AG04450 (cell line): ENCODE measurements at regions not wholly inside any gene's neighbourhood (a gene's known extent, or its start where the extent isn't known, plus 50 kb on each side); places are given as distances from the start of the nearest gene placed in this dataset.
"Not testable (repeated sequence)": the region's sequence is repeated elsewhere in the genome, so short reads cannot be mapped to it uniquely, and the experiment has no call there.

Source experiments
- CTCF ChIA-PET: fragments of 300-600, 350-600 bp; formaldehyde crosslinking; extraction: SDS; loops from one replicate; lab custom pipeline; 2022; ENCODE audit warnings: antibody characterized with exemption, inconsistent platforms; lab: Charles Lee
- POLR2A ChIA-PET: fragments of 350-600 bp; formaldehyde crosslinking; extraction: SDS; loops from one replicate; lab custom pipeline; 2021; ENCODE audit warnings: antibody characterized with exemption, inconsistent platforms; lab: Yijun Ruan, JAX
- DNase-seq: peaks from one replicate; pipeline ENCODE4 v3.0.0-alpha.2; 2011; ENCODE audit warnings: low read depth, low spot score
- H3K27ac ChIP-seq: one replicate; pipeline ENCODE4 v1.5.1; 2012; ENCODE audit warnings: low read depth, low read length, control low read depth
- H3K27me3 ChIP-seq: one replicate; pipeline ENCODE4 v1.6.0; 2012; ENCODE audit warnings: low read length; ENCODE audit not compliant: control insufficient read depth, insufficient read depth
- H3K4me3 ChIP-seq: 2 replicates; pipeline ENCODE4 v1.5.1; 2011; ENCODE audit warnings: mild to moderate bottlenecking, low read depth, low read length, control low read depth
- H3K9me3 ChIP-seq: 2 replicates; pipeline ENCODE4 v1.5.1; 2012; ENCODE audit warnings: low read length; ENCODE audit not compliant: control insufficient read depth, insufficient read depth
- CTCF ChIP-seq: IDR thresholded peaks from 2 replicates; pipeline ENCODE4 v1.5.1; 2011; ENCODE audit warnings: low read depth, low read length, control low read depth, inconsistent platforms

DNA sequence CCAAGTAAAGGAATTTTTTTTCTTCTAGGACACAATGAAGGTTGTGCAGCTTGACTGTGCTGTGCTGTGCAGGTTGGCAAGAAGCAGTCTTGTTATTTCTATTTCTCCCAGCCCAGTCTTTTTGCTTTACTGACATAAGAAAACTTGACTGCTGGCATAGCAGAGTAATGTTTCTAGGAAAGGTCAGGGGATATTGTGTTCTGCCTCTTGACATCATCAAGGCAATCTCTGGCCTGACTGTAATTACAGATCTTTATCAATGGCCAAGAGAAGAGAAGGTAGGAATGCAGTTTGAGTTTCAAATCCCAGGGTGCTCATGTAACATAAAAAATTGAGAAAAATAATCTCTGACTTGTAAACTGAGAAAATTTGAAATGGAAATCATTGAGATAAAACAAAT is 226.3 kb upstream of the ADGRL4 start:
- Histone ChIP-seq H3K4me3 (no peak overlapping the region), H3K9me3 (no peaks in the 10 kb centered on the region), H3K27me3 (no peaks in the 10 kb centered on the region), H3K27ac (no peak overlapping the region)
- DNase-seq, result no peak
- no peak for TF ChIP-seq CTCF
- CTCF ChIA-PET, result no interaction called here
- POLR2A ChIA-PET, result no interaction called here

GRCh38 chr1:79230751-79231150 is 224.2 kb upstream of the ADGRL4 start:
- H3K4me3 ChIP-seq, CTCF ChIA-PET, POLR2A ChIA-PET, H3K9me3 ChIP-seq, H3K27me3 ChIP-seq, H3K27ac ChIP-seq, DNase-seq: not testable (repeated sequence)

DNA sequence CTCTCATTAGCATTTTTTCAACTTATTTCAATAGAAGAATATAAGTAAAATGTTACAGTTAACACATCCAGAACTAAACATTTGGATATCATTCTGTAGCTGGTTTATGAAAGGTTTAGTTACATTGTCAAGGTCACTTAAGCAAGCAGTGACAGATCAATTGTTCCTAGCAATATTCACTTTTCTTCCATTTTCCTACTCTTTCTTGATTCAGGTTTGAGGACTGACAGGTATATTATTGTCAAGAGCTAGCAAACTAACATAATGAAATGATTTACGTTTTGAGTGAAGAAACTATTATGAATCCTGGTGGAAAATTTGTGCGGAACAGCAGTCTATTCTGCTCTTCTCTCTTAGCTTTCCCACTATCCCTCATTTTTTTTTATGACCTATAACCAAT is 220.4 kb upstream of the ADGRL4 start:
- no peak overlapping the region for H3K27ac ChIP-seq
- no peaks in the 10 kb centered on the region for H3K9me3 ChIP-seq
- DNase-seq, result no peak
- no peak overlapping the region for H3K4me3 ChIP-seq
- TF ChIP-seq CTCF, result no peak
- ChIA-PET CTCF (no interaction called here), POLR2A (no interaction called here)
- H3K27me3 ChIP-seq, result no peaks in the 10 kb centered on the region

GRCh38 chr1:79224537-79224936 is 218.0 kb upstream of the ADGRL4 start:
- H3K9me3 ChIP-seq, result peaks cover 5% of the 10 kb centered on the region; the same call in 1 of the 2 replicates
- ChIA-PET POLR2A (no interaction called here), CTCF (no interaction called here)
- TF ChIP-seq CTCF, result no peak
- no peak for DNase-seq
- no peak overlapping the region for H3K27ac ChIP-seq
- no peak overlapping the region for H3K4me3 ChIP-seq
- no peaks in the 10 kb centered on the region for H3K27me3 ChIP-seq

GRCh38 chr1:79220509-79220908 is 214.0 kb upstream of the ADGRL4 start:
- no peaks in the 10 kb centered on the region for H3K27me3 ChIP-seq
- H3K27ac ChIP-seq, result no peak overlapping the region
- POLR2A ChIA-PET, result no interaction called here
- no peak for DNase-seq
- peaks cover 5% of the 10 kb centered on the region; the same call in 1 of the 2 replicates for H3K9me3 ChIP-seq
- no peak overlapping the region for H3K4me3 ChIP-seq
- TF ChIP-seq CTCF, result no peak
- CTCF ChIA-PET, result no interaction called here

DNA sequence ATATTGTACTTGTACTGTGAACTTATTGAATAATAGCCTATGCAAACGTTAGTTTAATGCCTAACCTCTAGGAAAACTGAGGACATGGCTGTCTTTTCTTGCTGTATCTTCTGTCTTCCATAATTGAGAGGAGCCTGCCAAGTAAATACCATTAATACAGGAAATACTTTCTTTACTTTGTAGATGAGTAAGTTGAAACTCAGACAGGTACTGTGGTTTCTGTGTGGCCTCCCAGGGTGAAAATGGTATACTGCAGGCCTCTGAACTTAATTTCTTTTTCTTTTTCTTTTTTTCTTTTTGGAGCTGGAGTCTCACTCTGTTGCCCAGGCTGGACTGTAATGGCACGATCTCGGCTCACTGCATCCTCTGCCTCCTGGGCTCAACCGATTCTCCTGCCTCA is 208.8 kb upstream of the ADGRL4 start:
- Histone ChIP-seq H3K27me3 (no peaks in the 10 kb centered on the region), H3K9me3 (no peaks in the 10 kb centered on the region), H3K27ac (no peak overlapping the region), H3K4me3 (no peak overlapping the region)
- ChIA-PET CTCF (no interaction called here), POLR2A (no interaction called here)
- DNase-seq, result no peak
- TF ChIP-seq CTCF, result no peak
